ENCODE measurements at regions not wholly inside any gene's neighbourhood (a gene's known extent, or its start where the extent isn't known, plus 50 kb on each side); places are given as distances from the start of the nearest gene placed in this dataset.
"Not testable (repeated sequence)": the region's sequence is repeated elsewhere in the genome, so short reads cannot be mapped to it uniquely, and the experiment has no call there.

DNA sequence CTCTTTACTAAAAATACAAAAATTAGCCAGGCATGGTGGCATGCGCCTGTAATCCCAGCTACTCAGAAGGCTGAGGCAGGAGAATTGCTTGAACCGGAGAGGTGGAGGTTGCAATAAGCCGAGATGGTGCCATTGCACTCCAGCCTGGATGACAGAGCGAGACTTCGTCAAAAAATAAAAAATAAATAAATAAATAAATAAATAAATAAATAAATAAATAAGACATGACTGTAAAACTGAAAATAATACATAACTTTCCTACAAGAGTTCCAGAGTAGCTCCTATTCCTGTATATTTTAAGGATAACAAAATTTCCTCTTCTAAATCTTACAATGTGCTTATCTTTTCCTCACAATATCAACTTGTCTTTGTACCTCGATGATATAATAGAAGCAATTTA, 549.4 kb downstream of the TRAM1L1 start:
- TF ChIP-seq, protein P1, sequence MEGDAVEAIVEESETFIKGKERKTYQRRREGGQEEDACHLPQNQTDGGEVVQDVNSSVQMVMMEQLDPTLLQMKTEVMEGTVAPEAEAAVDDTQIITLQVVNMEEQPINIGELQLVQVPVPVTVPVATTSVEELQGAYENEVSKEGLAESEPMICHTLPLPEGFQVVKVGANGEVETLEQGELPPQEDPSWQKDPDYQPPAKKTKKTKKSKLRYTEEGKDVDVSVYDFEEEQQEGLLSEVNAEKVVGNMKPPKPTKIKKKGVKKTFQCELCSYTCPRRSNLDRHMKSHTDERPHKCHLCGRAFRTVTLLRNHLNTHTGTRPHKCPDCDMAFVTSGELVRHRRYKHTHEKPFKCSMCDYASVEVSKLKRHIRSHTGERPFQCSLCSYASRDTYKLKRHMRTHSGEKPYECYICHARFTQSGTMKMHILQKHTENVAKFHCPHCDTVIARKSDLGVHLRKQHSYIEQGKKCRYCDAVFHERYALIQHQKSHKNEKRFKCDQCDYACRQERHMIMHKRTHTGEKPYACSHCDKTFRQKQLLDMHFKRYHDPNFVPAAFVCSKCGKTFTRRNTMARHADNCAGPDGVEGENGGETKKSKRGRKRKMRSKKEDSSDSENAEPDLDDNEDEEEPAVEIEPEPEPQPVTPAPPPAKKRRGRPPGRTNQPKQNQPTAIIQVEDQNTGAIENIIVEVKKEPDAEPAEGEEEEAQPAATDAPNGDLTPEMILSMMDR (conservative IDR thresholded peaks at IDR 0.05; ENCODE audit: low read length): not testable (repeated sequence)
- TF ChIP-seq EZH2phosphoT487 (IDR thresholded peaks at IDR 0.05; ENCODE audit: borderline replicate concordance): not testable (repeated sequence)
